ENCODE measurements at regions not wholly inside any gene's neighbourhood (a gene's known extent, or its start where the extent isn't known, plus 50 kb on each side); places are given as distances from the start of the nearest gene placed in this dataset.

DNA sequence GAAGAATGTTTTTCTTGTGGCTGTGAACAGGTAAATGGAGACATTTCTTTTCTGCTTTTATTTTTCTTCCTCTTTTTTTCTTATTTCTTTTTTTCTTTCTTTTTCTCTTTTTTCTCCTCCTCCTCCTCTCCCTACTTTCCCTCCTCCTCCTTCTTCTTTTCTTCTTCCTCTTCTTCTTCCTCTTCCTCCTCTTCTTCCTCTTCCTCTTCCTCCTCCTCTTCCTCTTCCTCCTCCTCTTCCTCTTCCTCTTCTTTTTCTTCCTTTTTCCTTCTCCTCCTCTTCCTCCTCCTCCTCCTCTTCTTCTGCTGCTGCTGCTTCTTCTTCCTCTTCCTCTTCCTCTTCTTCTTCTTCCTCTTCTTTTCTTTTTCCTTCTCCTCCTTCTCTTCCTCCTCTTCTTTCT is 65.3 kb upstream of the NTRK2 start:
- in situ Hi-C loops (cut with MboI; ENCODE audit: low sequenced_read_pairs in 4 of 4) (no loop called here), intact Hi-C loops (cut with DNase I; ENCODE audit: low total_unique reads) (no loop called here)
- Histone ChIP-seq H3K27ac (no peak overlapping the region), H3K9me3 (no peaks in the 10 kb centered on the region), H3K4me1 (no peaks in the 10 kb centered on the region), H3K27me3 (no peaks in the 10 kb centered on the region), H3K4me3 (no peak overlapping the region), H3K36me3 (no peaks in the 10 kb centered on the region)
- DNase-seq (no peak), ATAC-seq (no peak)
- TF ChIP-seq, protein P1, sequence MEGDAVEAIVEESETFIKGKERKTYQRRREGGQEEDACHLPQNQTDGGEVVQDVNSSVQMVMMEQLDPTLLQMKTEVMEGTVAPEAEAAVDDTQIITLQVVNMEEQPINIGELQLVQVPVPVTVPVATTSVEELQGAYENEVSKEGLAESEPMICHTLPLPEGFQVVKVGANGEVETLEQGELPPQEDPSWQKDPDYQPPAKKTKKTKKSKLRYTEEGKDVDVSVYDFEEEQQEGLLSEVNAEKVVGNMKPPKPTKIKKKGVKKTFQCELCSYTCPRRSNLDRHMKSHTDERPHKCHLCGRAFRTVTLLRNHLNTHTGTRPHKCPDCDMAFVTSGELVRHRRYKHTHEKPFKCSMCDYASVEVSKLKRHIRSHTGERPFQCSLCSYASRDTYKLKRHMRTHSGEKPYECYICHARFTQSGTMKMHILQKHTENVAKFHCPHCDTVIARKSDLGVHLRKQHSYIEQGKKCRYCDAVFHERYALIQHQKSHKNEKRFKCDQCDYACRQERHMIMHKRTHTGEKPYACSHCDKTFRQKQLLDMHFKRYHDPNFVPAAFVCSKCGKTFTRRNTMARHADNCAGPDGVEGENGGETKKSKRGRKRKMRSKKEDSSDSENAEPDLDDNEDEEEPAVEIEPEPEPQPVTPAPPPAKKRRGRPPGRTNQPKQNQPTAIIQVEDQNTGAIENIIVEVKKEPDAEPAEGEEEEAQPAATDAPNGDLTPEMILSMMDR (IDR thresholded peaks at IDR 0.05 in 4 of 5, conservative IDR thresholded peaks at IDR 0.05 in 1 of 5), result no peak
- no peak for TF ChIP-seq POLR2A (IDR thresholded peaks at IDR 0.05)

DNA sequence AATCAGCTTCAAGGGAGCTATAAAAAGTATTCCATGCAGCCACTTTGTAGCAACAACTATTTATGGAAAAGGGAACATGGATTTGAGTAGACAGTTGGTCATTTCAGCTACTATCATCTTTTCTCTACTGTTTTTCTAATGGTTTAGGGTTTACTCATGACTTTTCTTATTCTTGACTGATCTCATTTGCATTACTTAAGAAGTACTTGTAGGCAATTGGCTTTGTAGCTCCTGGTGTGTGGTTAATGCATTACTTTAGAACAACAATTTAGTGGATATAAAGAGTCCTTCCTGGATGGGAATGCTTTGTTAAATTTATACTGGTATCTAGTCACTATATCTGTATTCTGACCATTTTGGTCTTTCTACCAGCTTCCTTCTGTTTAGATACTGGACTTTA is 59.8 kb upstream of the NTRK2 start:
- in situ Hi-C loops (cut with MboI; ENCODE audit: low sequenced_read_pairs in 4 of 4), result no loop called here
- TF ChIP-seq POLR2A (IDR thresholded peaks at IDR 0.05), result no peak
- TF ChIP-seq, protein P1 (IDR thresholded peaks at IDR 0.05 in 4 of 5, conservative IDR thresholded peaks at IDR 0.05 in 1 of 5), result no peak
- Histone ChIP-seq H3K4me1 (no peaks in the 10 kb centered on the region), H3K4me3 (no peak overlapping the region), H3K36me3 (no peaks in the 10 kb centered on the region), H3K27ac (no peak overlapping the region), H3K27me3 (no peaks in the 10 kb centered on the region), H3K9me3 (no peaks in the 10 kb centered on the region)
- DNase-seq, result no peak
- ATAC-seq, result no peak
- intact Hi-C loops (cut with DNase I; ENCODE audit: low total_unique reads), result no loop called here

DNA sequence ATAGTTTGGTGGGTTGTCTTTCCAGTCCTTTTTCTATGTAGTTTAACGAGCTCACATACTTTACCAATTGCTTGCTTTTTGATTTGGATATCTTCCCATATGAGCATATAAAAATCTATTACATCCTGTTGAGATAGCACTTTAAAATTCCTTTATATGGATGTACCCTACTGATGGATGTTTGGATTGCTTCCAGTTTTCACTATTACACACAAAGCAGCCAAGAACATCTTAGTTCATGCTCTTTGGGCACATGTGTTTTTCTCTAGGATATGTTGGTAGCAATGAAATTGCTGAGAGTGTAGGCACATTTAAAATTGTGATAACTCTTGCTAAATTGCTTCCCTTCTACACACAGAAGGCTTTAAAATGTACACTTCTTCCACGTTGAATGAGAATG is 56.1 kb upstream of the NTRK2 start:
- intact Hi-C loops (cut with DNase I; ENCODE audit: low total_unique reads) (no loop called here), in situ Hi-C loops (cut with MboI; ENCODE audit: low sequenced_read_pairs in 4 of 4) (no loop called here)
- ATAC-seq, result no peak
- H3K4me3 ChIP-seq, result no peak overlapping the region
- no peaks in the 10 kb centered on the region for H3K36me3 ChIP-seq
- no peaks in the 10 kb centered on the region for H3K27me3 ChIP-seq
- no peak for DNase-seq
- H3K27ac ChIP-seq, result no peak overlapping the region
- TF ChIP-seq, protein P1 (IDR thresholded peaks at IDR 0.05 in 4 of 5, conservative IDR thresholded peaks at IDR 0.05 in 1 of 5), result no peak
- no peak for TF ChIP-seq POLR2A (IDR thresholded peaks at IDR 0.05)
- no peaks in the 10 kb centered on the region for H3K4me1 ChIP-seq
- no peaks in the 10 kb centered on the region for H3K9me3 ChIP-seq

DNA sequence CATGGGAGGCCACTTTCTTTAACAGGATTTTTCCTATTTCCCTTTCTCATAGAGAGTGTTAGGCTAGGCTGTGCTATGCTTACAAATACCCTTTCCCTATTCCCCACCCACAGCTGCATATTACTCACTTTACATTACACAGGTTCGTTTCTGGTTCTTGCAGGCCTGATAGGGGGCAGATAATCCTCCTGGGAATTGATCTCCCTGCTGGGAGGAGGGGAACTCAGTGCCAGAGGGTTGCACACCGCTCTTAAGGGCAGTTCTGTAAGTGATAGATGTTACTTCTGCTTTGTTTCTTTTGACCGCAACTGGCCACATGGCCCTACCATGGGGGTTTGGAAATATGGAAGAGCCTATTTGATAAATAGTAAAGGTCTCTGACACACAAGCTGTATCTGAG is 54.0 kb upstream of the NTRK2 start:
- no peaks in the 10 kb centered on the region for H3K4me1 ChIP-seq
- no peaks in the 10 kb centered on the region for H3K27me3 ChIP-seq
- no peak overlapping the region for H3K27ac ChIP-seq
- TF ChIP-seq POLR2A (IDR thresholded peaks at IDR 0.05), result no peak
- TF ChIP-seq, protein P1 (IDR thresholded peaks at IDR 0.05 in 4 of 5, conservative IDR thresholded peaks at IDR 0.05 in 1 of 5), result no peak
- H3K9me3 ChIP-seq, result no peaks in the 10 kb centered on the region
- H3K4me3 ChIP-seq, result no peak overlapping the region
- no peak for DNase-seq
- H3K36me3 ChIP-seq, result no peaks in the 10 kb centered on the region
- in situ Hi-C loops (cut with MboI; ENCODE audit: low sequenced_read_pairs in 4 of 4), result no loop called here
- intact Hi-C loops (cut with DNase I; ENCODE audit: low total_unique reads), result no loop called here
- ATAC-seq, result no peak

DNA sequence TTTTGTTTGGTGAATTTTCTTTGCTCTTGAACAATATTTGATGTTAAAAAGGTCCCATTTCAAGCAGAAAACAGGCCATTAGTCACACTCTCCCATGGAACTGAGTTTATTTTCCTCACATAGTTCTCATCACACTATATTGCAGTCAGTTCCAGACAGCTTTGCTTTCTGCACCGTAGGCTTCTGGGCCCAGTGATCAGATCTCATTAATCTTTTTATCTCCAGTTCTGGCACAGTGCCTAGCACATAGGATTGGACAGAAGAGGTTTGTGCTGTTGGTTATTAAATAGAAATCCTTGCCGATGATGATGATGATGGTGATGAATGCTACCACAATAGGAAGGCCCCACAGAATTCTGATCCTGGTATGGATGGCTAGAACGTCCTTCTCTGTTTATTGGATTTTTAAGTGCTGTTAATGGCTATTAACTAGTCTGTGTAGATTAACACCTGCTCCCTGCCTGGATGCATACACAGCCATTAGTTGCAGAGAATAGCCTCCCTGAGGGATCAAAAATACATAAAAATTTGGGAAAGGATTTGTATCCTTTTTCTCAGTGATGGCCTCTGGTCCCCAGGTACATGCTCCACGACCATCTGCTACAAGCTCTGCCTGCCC is 52.0 kb upstream of the NTRK2 start:
- no peaks in the 10 kb centered on the region for H3K4me1 ChIP-seq
- DNase-seq (no peak), ATAC-seq (no peak)
- H3K27me3 ChIP-seq, result no peaks in the 10 kb centered on the region
- intact Hi-C loops (cut with DNase I; ENCODE audit: low total_unique reads), result no loop called here
- in situ Hi-C loops (cut with MboI; ENCODE audit: low sequenced_read_pairs in 4 of 4), result no loop called here
- H3K27ac ChIP-seq, result no peak overlapping the region
- H3K4me3 ChIP-seq, result no peak overlapping the region
- no peak for TF ChIP-seq POLR2A (IDR thresholded peaks at IDR 0.05)
- TF ChIP-seq, protein P1 (IDR thresholded peaks at IDR 0.05 in 4 of 5, conservative IDR thresholded peaks at IDR 0.05 in 1 of 5), result no peak
- H3K36me3 ChIP-seq, result no peaks in the 10 kb centered on the region
- H3K9me3 ChIP-seq, result no peaks in the 10 kb centered on the region
